Fibroblast of lung (primary cell): ENCODE measurements at regions not wholly inside any gene's neighbourhood (a gene's known extent, or its start where the extent isn't known, plus 50 kb on each side); places are given as distances from the start of the nearest gene placed in this dataset.

Experiments used
- EZH2 ChIP-seq: IDR thresholded peaks from 2 replicates; pipeline ENCODE4 v1.5.1; 2012; ENCODE audit warnings: low read length, control low read depth, mild to moderate bottlenecking; ENCODE audit errors: missing control alignments
- TF ChIP-seq, protein P1 (sequence below), 2 donors: IDR thresholded peaks in 1 of 2; conservative IDR thresholded peaks in 1 of 2; 1 replicate in 1 of 2; 2 replicates in 1 of 2; pipeline ENCODE4 v1.5.1; 2011 to 2012; ENCODE audit warnings: low read length in 2 of 2, control low read depth in 1 of 2, inconsistent platforms in 1 of 2, low read depth in 1 of 2, mild to moderate bottlenecking in 1 of 2

DNA sequence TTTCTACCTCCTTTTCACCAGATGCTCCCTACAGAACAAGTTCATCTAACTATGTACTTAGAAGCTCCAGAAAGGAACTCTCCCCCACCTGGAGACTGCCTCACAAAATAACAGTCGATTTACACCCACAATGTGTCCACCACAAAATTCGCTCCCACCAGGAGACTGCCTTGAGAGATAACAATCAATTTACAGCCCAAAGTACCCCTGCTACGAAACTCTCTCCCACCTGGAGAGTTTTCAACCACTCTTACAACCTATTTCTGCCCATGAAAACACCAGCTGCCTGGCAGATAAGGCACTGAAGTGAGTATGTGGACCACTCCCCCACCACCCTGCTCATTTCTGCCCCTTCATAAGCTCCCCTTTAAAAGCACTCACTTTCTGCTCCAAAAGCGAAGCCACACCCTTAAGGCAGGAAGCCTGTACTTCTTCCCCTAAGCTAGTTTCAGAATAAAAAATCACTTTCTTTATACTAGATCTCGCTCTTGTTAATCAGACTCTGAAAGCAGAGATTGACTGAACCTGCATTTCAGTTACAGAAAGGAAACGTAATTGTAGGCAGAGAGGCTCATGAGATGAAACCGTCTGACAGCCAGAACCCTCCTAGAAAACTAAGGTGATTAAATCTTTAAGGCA is 94.4 kb upstream of the RBBP8 start:
- TF ChIP-seq, protein P1, sequence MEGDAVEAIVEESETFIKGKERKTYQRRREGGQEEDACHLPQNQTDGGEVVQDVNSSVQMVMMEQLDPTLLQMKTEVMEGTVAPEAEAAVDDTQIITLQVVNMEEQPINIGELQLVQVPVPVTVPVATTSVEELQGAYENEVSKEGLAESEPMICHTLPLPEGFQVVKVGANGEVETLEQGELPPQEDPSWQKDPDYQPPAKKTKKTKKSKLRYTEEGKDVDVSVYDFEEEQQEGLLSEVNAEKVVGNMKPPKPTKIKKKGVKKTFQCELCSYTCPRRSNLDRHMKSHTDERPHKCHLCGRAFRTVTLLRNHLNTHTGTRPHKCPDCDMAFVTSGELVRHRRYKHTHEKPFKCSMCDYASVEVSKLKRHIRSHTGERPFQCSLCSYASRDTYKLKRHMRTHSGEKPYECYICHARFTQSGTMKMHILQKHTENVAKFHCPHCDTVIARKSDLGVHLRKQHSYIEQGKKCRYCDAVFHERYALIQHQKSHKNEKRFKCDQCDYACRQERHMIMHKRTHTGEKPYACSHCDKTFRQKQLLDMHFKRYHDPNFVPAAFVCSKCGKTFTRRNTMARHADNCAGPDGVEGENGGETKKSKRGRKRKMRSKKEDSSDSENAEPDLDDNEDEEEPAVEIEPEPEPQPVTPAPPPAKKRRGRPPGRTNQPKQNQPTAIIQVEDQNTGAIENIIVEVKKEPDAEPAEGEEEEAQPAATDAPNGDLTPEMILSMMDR (conservative IDR thresholded peaks at IDR 0.05 in 1 of 2, IDR thresholded peaks at IDR 0.05 in 1 of 2; ENCODE audit: low read depth in 1 of 2, low read length in 2 of 2) = no peak
- TF ChIP-seq EZH2 = no peak
